H1 (cell line): ENCODE measurements at regions not wholly inside any gene's neighbourhood (a gene's known extent, or its start where the extent isn't known, plus 50 kb on each side); places are given as distances from the start of the nearest gene placed in this dataset.

Experiments
- CHD1 ChIP-seq: IDR thresholded peaks from 2 replicates; pipeline ENCODE4 v1.6.1; 2012; ENCODE audit warnings: low read depth, low read length, improper control_type of control experiment
- CREB1 ChIP-seq: IDR thresholded peaks from 2 replicates; pipeline ENCODE4 v1.6.1; 2012; ENCODE audit warnings: inconsistent platforms
- CTCF ChIP-seq, 3 experiments: IDR thresholded peaks; 1 replicate in 2 of 3; 2 replicates in 1 of 3; pipeline versions ENCODE4 v1.5.1 to v1.6.1; 2011; ENCODE audit warnings: low read length in 3 of 3, mild to moderate bottlenecking in 3 of 3, inconsistent platforms in 2 of 3, low read depth in 1 of 3, moderate library complexity in 1 of 3; ENCODE audit not compliant: insufficient read depth in 1 of 3; ENCODE audit errors: control extremely low read depth in 1 of 3
- EGR1 ChIP-seq: IDR thresholded peaks from 2 replicates; pipeline ENCODE4 v1.6.1; 2011; ENCODE audit warnings: low read depth, low read length, borderline replicate concordance
- EP300 ChIP-seq, 2 experiments: IDR thresholded peaks; 1 replicate in 1 of 2; 2 replicates in 1 of 2; pipeline ENCODE4 v1.6.1; 2011 to 2012; ENCODE audit warnings: low read depth in 2 of 2, low read length in 2 of 2, mild to moderate bottlenecking in 2 of 2, borderline replicate concordance in 1 of 2, inconsistent platforms in 1 of 2, moderate library complexity in 1 of 2
- EZH2 ChIP-seq: fragments of 200-600 bp; sonication (generic); IDR thresholded peaks from 2 replicates; pipeline ENCODE4 v1.7.1; 2012; ENCODE audit warnings: low read depth, mild to moderate bottlenecking, moderate library complexity, low read length, inconsistent platforms; ENCODE audit not compliant: severe bottlenecking
- POLR2A ChIP-seq, 2 experiments: IDR thresholded peaks; 1 replicate in 1 of 2; 2 replicates in 1 of 2; pipeline ENCODE4 v1.6.1; 2011; ENCODE audit warnings: low read depth in 2 of 2, low read length in 2 of 2, mild to moderate bottlenecking in 2 of 2; ENCODE audit errors: control extremely low read depth in 1 of 2
- POLR2AphosphoS5 ChIP-seq: IDR thresholded peaks from 2 replicates; pipeline ENCODE4 v1.6.1; 2011; ENCODE audit warnings: low read depth, low read length
- SP2 ChIP-seq: IDR thresholded peaks from 2 replicates; pipeline ENCODE4 v1.6.1; 2012; ENCODE audit warnings: mild to moderate bottlenecking, low read length, inconsistent platforms
- TBP ChIP-seq: IDR thresholded peaks from 2 replicates; pipeline ENCODE4 v1.6.1; 2011; ENCODE audit warnings: low read depth, low read length, improper control_type of control experiment
- TEAD4 ChIP-seq: IDR thresholded peaks from 2 replicates; pipeline ENCODE4 v1.6.1; 2012; ENCODE audit warnings: low read depth, low read length, inconsistent platforms, mixed read lengths
- USF2 ChIP-seq: IDR thresholded peaks from 2 replicates; pipeline ENCODE4 v1.6.1; 2011; ENCODE audit warnings: low read length, improper control_type of control experiment

GRCh38 chr17:63311416-63311937 is 134.6 kb downstream of the CYB561 start:
- TF ChIP-seq USF2 (no peak), SP2 (no peak), CTCF (IDR thresholded peaks at IDR 0.05; ENCODE audit: control extremely low read depth in 1 of 3, insufficient read depth in 1 of 3, low read depth in 1 of 3, low read length in 3 of 3) (no peak), TBP (no peak), POLR2AphosphoS5 (no peak), EZH2 (no peak), TEAD4 (no peak), POLR2A (IDR thresholded peaks at IDR 0.05; ENCODE audit: control extremely low read depth in 1 of 2, low read depth in 2 of 2, low read length in 2 of 2) (no peak), EGR1 (no peak), CREB1 (no peak), CHD1 (no peak), EP300 (IDR thresholded peaks at IDR 0.05; ENCODE audit: borderline replicate concordance in 1 of 2, low read depth in 2 of 2, low read length in 2 of 2) (no peak)
